OCI-LY1 (cell line): ENCODE measurements at regions not wholly inside any gene's neighbourhood (a gene's known extent, or its start where the extent isn't known, plus 50 kb on each side); places are given as distances from the start of the nearest gene placed in this dataset.

Source experiments
- H2AFZ ChIP-seq: fragments of 200-600 bp; sonication (generic), shearing (Covaris generic); 2 replicates; pipeline ENCODE4 v1.6.0; 2014; ENCODE audit warnings: antibody characterized with exemption, mild to moderate bottlenecking, low read length
- H3F3A ChIP-seq: fragments of 200-600 bp; sonication (generic), shearing (Covaris generic); 2 replicates; pipeline ENCODE4 v1.6.0; 2014; ENCODE audit warnings: mild to moderate bottlenecking, antibody characterized with exemption, low read length, moderate library complexity; ENCODE audit not compliant: insufficient read depth
- H3K27ac ChIP-seq: fragments of 200-600 bp; sonication (generic); 2 replicates; pipeline ENCODE4 v1.5.1; 2014; ENCODE audit warnings: low read length, mixed run types, mild to moderate bottlenecking, low read depth; ENCODE audit not compliant: poor library complexity, severe bottlenecking
- H3K27me3 ChIP-seq: fragments of 200-600 bp; sonication (generic); 2 replicates; pipeline ENCODE4 v1.6.0; 2014; ENCODE audit warnings: antibody characterized with exemption, mild to moderate bottlenecking, low read length, moderate library complexity; ENCODE audit not compliant: insufficient read depth
- H3K36me3 ChIP-seq: fragments of 200-600 bp; sonication (generic); 2 replicates; pipeline ENCODE4 v1.6.1; 2014; ENCODE audit warnings: mild to moderate bottlenecking, antibody characterized with exemption, low read length, moderate library complexity, mixed read lengths; ENCODE audit not compliant: insufficient read depth
- H3K4me1 ChIP-seq: fragments of 200-600 bp; sonication (generic); 2 replicates; pipeline ENCODE4 v1.5.1; 2014; ENCODE audit warnings: mild to moderate bottlenecking, low read length, moderate library complexity; ENCODE audit not compliant: insufficient read depth, severe bottlenecking
- H3K4me2 ChIP-seq: fragments of 200-600 bp; sonication (generic), shearing (Covaris generic); 2 replicates; pipeline ENCODE4 v1.6.1; 2014; ENCODE audit warnings: low read length
- H3K4me3 ChIP-seq: fragments of 200-600 bp; sonication (generic); 2 replicates; pipeline ENCODE4 v1.5.1; 2014; ENCODE audit warnings: low read length, low read depth, mild to moderate bottlenecking, mixed read lengths; ENCODE audit not compliant: poor library complexity, severe bottlenecking
- H3K79me2 ChIP-seq: fragments of 200-600 bp; shearing (Covaris generic); 2 replicates; pipeline ENCODE4 v1.6.1; 2016; ENCODE audit warnings: mixed run types, low read length, mixed read lengths; ENCODE audit not compliant: insufficient read depth
- H3K9ac ChIP-seq: fragments of 200-600 bp; sonication (generic), shearing (Covaris generic); 2 replicates; pipeline ENCODE4 v1.6.1; 2014; ENCODE audit warnings: mild to moderate bottlenecking, low read length, mixed read lengths
- H3K9me2 ChIP-seq: fragments of 200-600 bp; sonication (generic), shearing (Covaris generic); 2 replicates; pipeline ENCODE4 v1.6.1; 2014; ENCODE audit warnings: low read depth, mild to moderate bottlenecking, low read length, mixed read lengths
- H3K9me3 ChIP-seq: fragments of 200-600 bp; shearing (Covaris generic); 2 replicates; pipeline ENCODE4 v1.6.1; 2014; ENCODE audit warnings: low read length, mixed read lengths
- H4K20me1 ChIP-seq: fragments of 200-600 bp; sonication (generic), shearing (Covaris generic); 2 replicates; pipeline ENCODE4 v1.6.0; 2016; ENCODE audit warnings: mild to moderate bottlenecking, low read length; ENCODE audit not compliant: insufficient read depth
- CTCF ChIP-seq: fragments of 200-600 bp; sonication (generic), shearing (Covaris generic); IDR thresholded peaks from 2 replicates; pipeline ENCODE4 v1.5.1; 2017; ENCODE audit warnings: mild to moderate bottlenecking, antibody characterized with exemption, low read length, moderate library complexity, mixed read lengths
- EZH2 ChIP-seq: fragments of 200-600 bp; sonication (generic), shearing (Covaris generic); IDR thresholded peaks from 2 replicates; pipeline ENCODE4 v1.8.0; 2017; ENCODE audit warnings: borderline replicate concordance, mixed run types, mild to moderate bottlenecking, antibody characterized with exemption, low read length, moderate library complexity, mixed read lengths

- H4K20me1 ChIP-seq, result no peaks in the 10 kb centered on the region
- no peak overlapping the region for H3K9ac ChIP-seq
- H3K4me3 ChIP-seq, result no peak overlapping the region
- no peaks in the 10 kb centered on the region for H3K9me3 ChIP-seq
- no peaks in the 10 kb centered on the region for H3K4me1 ChIP-seq
- H2AFZ ChIP-seq, result no peak overlapping the region
- H3K27me3 ChIP-seq, result no peaks in the 10 kb centered on the region
- TF ChIP-seq CTCF (no peak), EZH2 (no peak)
- H3K36me3 ChIP-seq, result no peaks in the 10 kb centered on the region
- no peaks in the 10 kb centered on the region for H3K9me2 ChIP-seq
- H3K27ac ChIP-seq, result no peak overlapping the region
- no peaks in the 10 kb centered on the region for H3F3A ChIP-seq
- H3K79me2 ChIP-seq, result no peaks in the 10 kb centered on the region
- no peak overlapping the region for H3K4me2 ChIP-seq
Measured at GRCh38 chr4:45566896-45567603, 556.8 kb downstream of the GABRG1 start.

GRCh38 chr4:45554423-45554822 lies 569.4 kb downstream of the GABRG1 start:
- Histone ChIP-seq H3K9me2 (no peaks in the 10 kb centered on the region), H3K9me3 (no peaks in the 10 kb centered on the region), H3K4me3 (no peak overlapping the region), H3K4me2 (no peak overlapping the region), H3K9ac (no peak overlapping the region), H3F3A (no peaks in the 10 kb centered on the region), H3K36me3 (no peaks in the 10 kb centered on the region), H2AFZ (no peak overlapping the region), H3K4me1 (no peaks in the 10 kb centered on the region), H3K79me2 (no peaks in the 10 kb centered on the region), H3K27me3 (no peaks in the 10 kb centered on the region), H4K20me1 (no peaks in the 10 kb centered on the region), H3K27ac (no peak overlapping the region)
- TF ChIP-seq CTCF, result no peak

- no peaks in the 10 kb centered on the region for H3F3A ChIP-seq
- no peak overlapping the region for H2AFZ ChIP-seq
- H3K79me2 ChIP-seq, result no peaks in the 10 kb centered on the region
- H4K20me1 ChIP-seq, result no peaks in the 10 kb centered on the region
- no peak overlapping the region for H3K27ac ChIP-seq
- H3K4me3 ChIP-seq, result no peak overlapping the region
- TF ChIP-seq CTCF, result no peak
- no peak for TF ChIP-seq EZH2
- H3K4me1 ChIP-seq, result no peaks in the 10 kb centered on the region
- H3K9ac ChIP-seq, result no peak overlapping the region
- H3K4me2 ChIP-seq, result no peak overlapping the region
- H3K36me3 ChIP-seq, result no peaks in the 10 kb centered on the region
- no peaks in the 10 kb centered on the region for H3K9me2 ChIP-seq
- H3K27me3 ChIP-seq, result no peaks in the 10 kb centered on the region
- no peaks in the 10 kb centered on the region for H3K9me3 ChIP-seq
Measured at GRCh38 chr4:45550766-45551366, 573.0 kb downstream of the GABRG1 start.
